Lung (tissue), 11 donors: ENCODE measurements at regions not wholly inside any gene's neighbourhood (a gene's known extent, or its start where the extent isn't known, plus 50 kb on each side); places are given as distances from the start of the nearest gene placed in this dataset.

ENCODE experiments used
- ATAC-seq: fragments of 200-7000 bp; cut with Tn5 transposase; one replicate; pipeline ENCODE4 v1.9.1; 2020; ENCODE audit warnings: moderate number of reproducible peaks; ENCODE audit not compliant: insufficient read depth, low FRiP score
- DNase-seq, 3 donors: peaks; one replicate each; pipeline ENCODE4 v3.0.0-alpha.2; 2013 to 2017
- H3K27ac ChIP-seq, 2 donors: one replicate each; pipeline ENCODE4 v1.5.1; 2013; ENCODE audit warnings: mild to moderate bottlenecking in 2 of 2, moderate library complexity in 2 of 2, control low read depth in 1 of 2, inconsistent platforms in 1 of 2, low read depth in 1 of 2, low read length in 1 of 2
- H3K27me3 ChIP-seq, 3 donors: one replicate each; pipeline ENCODE4 v1.5.1; 2013; ENCODE audit warnings: low read length in 2 of 3; ENCODE audit not compliant: control insufficient read depth in 3 of 3, insufficient read depth in 3 of 3
- H3K36me3 ChIP-seq, 4 donors: one replicate each; pipeline ENCODE4 v1.5.1; 2013; ENCODE audit warnings: low read length in 4 of 4, mild to moderate bottlenecking in 1 of 4, moderate library complexity in 1 of 4; ENCODE audit not compliant: control insufficient read depth in 4 of 4, insufficient read depth in 4 of 4
- H3K4me1 ChIP-seq, 5 donors: one replicate each; pipeline ENCODE4 v1.5.1; 2013; ENCODE audit warnings: low read length in 5 of 5, mild to moderate bottlenecking in 2 of 5, moderate library complexity in 1 of 5; ENCODE audit not compliant: control insufficient read depth in 5 of 5, insufficient read depth in 5 of 5
- H3K4me3 ChIP-seq: one replicate; pipeline ENCODE4 v1.5.1; 2013; ENCODE audit warnings: mild to moderate bottlenecking, control low read depth, moderate library complexity
- H3K9ac ChIP-seq, 2 donors: one replicate each; pipeline ENCODE4 v1.5.1; 2013; ENCODE audit warnings: low read length in 2 of 2, control low read depth in 1 of 2; ENCODE audit not compliant: insufficient read depth in 1 of 2
- H3K9me3 ChIP-seq, 4 donors: one replicate each; pipeline ENCODE4 v1.5.1; 2013; ENCODE audit warnings: low read length in 3 of 4, mild to moderate bottlenecking in 1 of 4, moderate library complexity in 1 of 4; ENCODE audit not compliant: control insufficient read depth in 4 of 4, insufficient read depth in 3 of 4
- CTCF ChIP-seq: IDR thresholded peaks from 2 replicates; pipeline ENCODE4 v1.5.1; 2012; ENCODE audit warnings: mild to moderate bottlenecking; ENCODE audit errors: control extremely low read depth, extremely low read depth
- WGBS, 2 donors: extraction: QIAGEN DNeasy Blood & Tissue Kit; methylation state at CpG; one replicate each; pipeline ENCODE4 v1.1.7; 2013; 5-methylcytosine and 5-hydroxymethylcytosine counted together
- donor health status: control.
- donor health status: control.
- donor health status: Bipolar disorder and iron deficiency.
- donor health status: healthy.
- donor health status: DM: yes; HTN: yes; CAD: no.

- DNase-seq (no peak), ATAC-seq (no peak)
- TF ChIP-seq CTCF, result no peak
- Histone ChIP-seq H3K27me3 (no peaks in the 10 kb centered on the region), H3K4me3 (no peak overlapping the region), H3K4me1 (no peaks in the 10 kb centered on the region), H3K9me3 (peaks cover 0 to 21% (median 5%) of the 10 kb centered on the region in 4 donors), H3K9ac (no peak overlapping the region), H3K36me3 (no peaks in the 10 kb centered on the region), H3K27ac (no peak overlapping the region)
- WGBS, 2 donors, result 96% methylated on average over 23 to 26 of the region's 26 CpGs
Observed at GRCh38 chr1:95752515-95753381, 518.7 kb downstream of the RWDD3 start.

- Histone ChIP-seq H3K36me3 (no peaks in the 10 kb centered on the region), H3K27ac (no peak overlapping the region), H3K4me1 (no peaks in the 10 kb centered on the region), H3K9ac (no peak overlapping the region), H3K9me3 (peaks cover 0 to 21% (median 5%) of the 10 kb centered on the region in 4 donors), H3K4me3 (no peak overlapping the region), H3K27me3 (no peaks in the 10 kb centered on the region)
- WGBS, 2 donors, result 92 to 95% methylated on average over 12 of the region's 12 CpGs
- TF ChIP-seq CTCF, result no peak
- DNase-seq, result no peak
- ATAC-seq, result no peak
Observed at GRCh38 chr1:95753382-95754016, 519.5 kb downstream of the RWDD3 start.

- WGBS, 2 donors, result 88 to 89% methylated on average over 6 of the region's 6 CpGs
- ATAC-seq, result no peak
- H3K4me3 ChIP-seq, result no peak overlapping the region
- no peak for TF ChIP-seq CTCF
- H3K27ac ChIP-seq, result no peak overlapping the region
- no peak overlapping the region for H3K9ac ChIP-seq
- no peak for DNase-seq
- no peaks in the 10 kb centered on the region for H3K36me3 ChIP-seq
- no peaks in the 10 kb centered on the region for H3K4me1 ChIP-seq
- H3K27me3 ChIP-seq, result no peaks in the 10 kb centered on the region
- peaks cover 0 to 21% (median 5%) of the 10 kb centered on the region in 4 donors for H3K9me3 ChIP-seq
Observed at GRCh38 chr1:95754412-95754811, 520.4 kb downstream of the RWDD3 start.
